ENCODE measurements at regions not wholly inside any gene's neighbourhood (a gene's known extent, or its start where the extent isn't known, plus 50 kb on each side); places are given as distances from the start of the nearest gene placed in this dataset.
A peak's percentile ranks its signal among the peaks of the same experiment; 100 is the strongest.
"Not testable (repeated sequence)": the region's sequence is repeated elsewhere in the genome, so short reads cannot be mapped to it uniquely, and the experiment has no call there.

DNA sequence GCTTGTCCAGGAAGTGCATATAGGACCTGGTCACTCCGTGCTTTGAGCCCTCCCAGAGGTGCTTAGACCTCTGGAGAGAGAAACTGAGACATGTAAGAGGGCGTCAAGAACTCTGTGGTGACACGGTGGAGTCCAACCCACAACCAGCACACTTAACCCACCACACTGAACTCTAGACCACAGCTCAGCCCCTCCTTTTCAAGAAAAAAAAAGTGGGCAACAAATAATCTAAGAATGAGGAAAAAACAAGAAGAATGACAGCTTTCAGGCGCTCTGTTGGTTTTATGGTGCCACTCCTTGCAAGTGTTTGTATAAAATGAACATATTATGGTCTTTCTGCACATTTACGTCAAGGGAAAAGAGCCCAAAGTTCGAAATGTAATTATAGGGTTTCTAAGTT lies 50.2 kb upstream of the SNAPC3 start:
- DNase-seq (ENCODE audit: low read depth), result no peak

DNA sequence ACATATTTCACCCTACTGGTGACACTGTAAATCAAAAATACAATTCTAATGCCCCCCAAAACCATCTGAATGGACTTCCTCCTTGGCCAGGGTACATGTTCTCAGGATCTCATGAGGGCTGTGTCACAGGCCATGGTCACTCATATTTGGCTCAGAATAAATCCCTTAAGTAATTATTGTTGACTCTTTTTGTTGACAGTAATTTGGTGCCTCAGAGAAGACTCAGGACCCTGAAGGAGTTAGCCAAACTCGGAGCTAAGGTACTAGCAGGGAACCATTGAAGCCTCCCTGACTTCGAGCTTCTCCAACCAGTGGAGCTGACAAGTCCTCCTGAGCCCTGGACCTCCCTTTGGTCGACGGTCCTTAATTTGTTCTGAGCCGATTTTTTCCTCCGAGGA lies 51.2 kb upstream of the SNAPC3 start:
- no peak for DNase-seq (ENCODE audit: low read depth)

GRCh38 chr9:15370466-15371447 lies 51.9 kb upstream of the SNAPC3 start:
- no peak for DNase-seq (ENCODE audit: low read depth)

GRCh38 chr9:15369871-15370270 lies 52.8 kb upstream of the SNAPC3 start:
- no peak for DNase-seq (ENCODE audit: low read depth)

- no peak for DNase-seq (ENCODE audit: low read depth)
These were observed 53.4 kb upstream of the SNAPC3 start for GRCh38 chr9:15369238-15369637.

- DNase-seq (ENCODE audit: low read depth), result not testable (repeated sequence)
These were observed 57.6 kb upstream of the SNAPC3 start for GRCh38 chr9:15364975-15365553.

- DNase-seq (ENCODE audit: low read depth), result no peak
These were observed 54.7 kb upstream of the TTC39B start for GRCh38 chr9:15361737-15362136.

- DNase-seq (ENCODE audit: low read depth), result peak; percentile 12
These were observed 50.1 kb upstream of the TTC39B start for GRCh38 chr9:15357050-15357653.
